GM23338 (cell line): ENCODE measurements at regions not wholly inside any gene's neighbourhood (a gene's known extent, or its start where the extent isn't known, plus 50 kb on each side); places are given as distances from the start of the nearest gene placed in this dataset.

Source experiments
- ATAC-seq: fragments of 200-7000 bp; cut with Tn5 transposase; 3 replicates; pipeline ENCODE4 v1.9.1; 2020
- DNase-seq: peaks from one replicate; pipeline ENCODE4 v3.0.0-alpha.2; 2015; ENCODE audit warnings: low spot score
- H2AFZ ChIP-seq: fragments of 200-600 bp; sonication (generic); 2 replicates; pipeline ENCODE4 v1.8.0; 2016; ENCODE audit warnings: antibody characterized with exemption, mild to moderate bottlenecking, moderate library complexity
- H3F3A ChIP-seq: fragments of 200-600 bp; sonication (generic); replicated peaks from 2 replicates; pipeline ENCODE4 v1.8.0; 2017; ENCODE audit warnings: antibody characterized with exemption, mixed run types, low read depth
- H3K27ac ChIP-seq: fragments of 200-600 bp; sonication (generic); 2 replicates; pipeline ENCODE4 v1.6.1; 2016; ENCODE audit warnings: low read depth
- H3K27me3 ChIP-seq: fragments of 200-600 bp; sonication (generic); 2 replicates; pipeline ENCODE4 v1.8.0; 2016; ENCODE audit warnings: mild to moderate bottlenecking, mixed run types, moderate library complexity; ENCODE audit not compliant: insufficient read depth
- H3K36me3 ChIP-seq: fragments of 200-600 bp; sonication (generic); 2 replicates; pipeline ENCODE4 v1.8.0; 2016; ENCODE audit warnings: mild to moderate bottlenecking; ENCODE audit not compliant: insufficient read depth
- H3K4me1 ChIP-seq: fragments of 200-600 bp; sonication (generic); 2 replicates; pipeline ENCODE4 v1.8.0; 2016; ENCODE audit warnings: mild to moderate bottlenecking, moderate library complexity; ENCODE audit not compliant: insufficient read depth
- H3K4me2 ChIP-seq: fragments of 200-600 bp; sonication (generic); 2 replicates; pipeline ENCODE4 v1.7.1; 2017; ENCODE audit warnings: mixed run types
- H3K4me3 ChIP-seq: fragments of 200-600 bp; sonication (generic); 2 replicates; pipeline ENCODE4 v1.6.1; 2016; ENCODE audit warnings: mixed run types
- H3K79me2 ChIP-seq: fragments of 200-600 bp; sonication (generic); replicated peaks from 2 replicates; pipeline ENCODE4 v1.8.0; 2017; ENCODE audit warnings: mild to moderate bottlenecking; ENCODE audit not compliant: insufficient read depth
- H3K9me2 ChIP-seq: fragments of 200-600 bp; sonication (generic); 2 replicates; pipeline ENCODE4 v1.8.0; 2017; ENCODE audit not compliant: insufficient read depth
- H4K20me1 ChIP-seq: fragments of 200-600 bp; sonication (generic); replicated peaks from 2 replicates; pipeline ENCODE4 v1.8.0; 2017; ENCODE audit warnings: mild to moderate bottlenecking; ENCODE audit not compliant: insufficient read depth
- H3K27ac Mint-ChIP-seq: 2 replicates; pipeline ENCODE4 v1.8.0; 2020; ENCODE audit warnings: inconsistent platforms, mild to moderate bottlenecking, moderate library complexity, mixed read lengths
- H3K27me3 Mint-ChIP-seq: 3 replicates; pipeline ENCODE4 v1.8.0; 2022; ENCODE audit warnings: low read depth, mild to moderate bottlenecking, moderate library complexity, mixed read lengths, inconsistent platforms; ENCODE audit not compliant: insufficient read depth, poor library complexity
- H3K36me3 Mint-ChIP-seq: 3 replicates; pipeline ENCODE4 v1.8.0; 2021; ENCODE audit warnings: low read depth, mild to moderate bottlenecking, inconsistent platforms, moderate library complexity, mixed read lengths
- H3K4me1 Mint-ChIP-seq: 3 replicates; pipeline ENCODE4 v1.8.0; 2020; ENCODE audit warnings: mild to moderate bottlenecking, inconsistent platforms, mixed read lengths
- H3K4me3 Mint-ChIP-seq: 3 replicates; pipeline ENCODE4 v1.8.0; 2021; ENCODE audit warnings: moderate library complexity, mild to moderate bottlenecking, inconsistent platforms, mixed read lengths
- H3K9me3 Mint-ChIP-seq: 3 replicates; pipeline ENCODE4 v1.8.0; 2020; ENCODE audit warnings: moderate library complexity, mild to moderate bottlenecking, inconsistent platforms, mixed read lengths
- CREB1 ChIP-seq: fragments of 250-450 bp; sonication (Bioruptor Pico); IDR thresholded peaks from 2 replicates; pipeline ENCODE4 v1.5.0; 2020; ENCODE audit warnings: low read depth, mild to moderate bottlenecking, moderate library complexity
- CTCF ChIP-seq, 2 experiments: fragments of 200-600 bp in 1 of 2; sonication (generic) in 1 of 2; conservative IDR thresholded peaks; 2 replicates each; pipeline versions ENCODE4 v1.5.1 to v1.6.1; 2016 to 2017; ENCODE audit warnings: antibody characterized with exemption in 2 of 2, low read depth in 2 of 2, mild to moderate bottlenecking in 2 of 2, moderate library complexity in 1 of 2
- EZH2 ChIP-seq: fragments of 200-600 bp; sonication (generic); IDR thresholded peaks from one replicate; pipeline ENCODE4 v1.8.0; 2017; ENCODE audit warnings: antibody characterized with exemption, mild to moderate bottlenecking, low read depth; ENCODE audit not compliant: unreplicated experiment
- EZH2phosphoT487 ChIP-seq: fragments of 200-600 bp; sonication (generic); IDR thresholded peaks from one replicate; pipeline ENCODE4 v1.8.1; 2018; ENCODE audit warnings: antibody characterized with exemption; ENCODE audit not compliant: unreplicated experiment
- JUNB ChIP-seq: IDR thresholded peaks from one replicate; pipeline ENCODE4 v1.6.1; 2016; ENCODE audit warnings: antibody characterized with exemption; ENCODE audit not compliant: unreplicated experiment
- NANOG ChIP-seq: IDR thresholded peaks from 2 replicates; pipeline ENCODE4 v1.6.1; 2016; ENCODE audit warnings: antibody characterized with exemption, borderline replicate concordance
- POLR2AphosphoS5 ChIP-seq: IDR thresholded peaks from 2 replicates; pipeline ENCODE4 v1.6.1; 2016; ENCODE audit warnings: antibody characterized with exemption, low read depth
- STAT1 ChIP-seq: IDR thresholded peaks from one replicate; pipeline ENCODE4 v1.6.1; 2016; ENCODE audit warnings: antibody characterized with exemption; ENCODE audit not compliant: unreplicated experiment
- ZNF331 ChIP-seq: fragments of 250-450 bp; sonication (Bioruptor Pico); IDR thresholded peaks from 2 replicates; pipeline ENCODE4 v1.5.0; 2020; ENCODE audit warnings: low read depth, mild to moderate bottlenecking, moderate library complexity
- TF ChIP-seq, protein P1 (sequence below): IDR thresholded peaks from one replicate; pipeline ENCODE4 v1.6.1; 2018; ENCODE audit warnings: antibody characterized with exemption; ENCODE audit not compliant: unreplicated experiment

GRCh38 chr10:3497581-3497980, 287.4 kb downstream of the KLF6 start (continued):
- no peak for TF ChIP-seq NANOG
- TF ChIP-seq POLR2AphosphoS5: no peak
- no peak for TF ChIP-seq JUNB
- no peak for TF ChIP-seq STAT1
- TF ChIP-seq, protein P1, sequence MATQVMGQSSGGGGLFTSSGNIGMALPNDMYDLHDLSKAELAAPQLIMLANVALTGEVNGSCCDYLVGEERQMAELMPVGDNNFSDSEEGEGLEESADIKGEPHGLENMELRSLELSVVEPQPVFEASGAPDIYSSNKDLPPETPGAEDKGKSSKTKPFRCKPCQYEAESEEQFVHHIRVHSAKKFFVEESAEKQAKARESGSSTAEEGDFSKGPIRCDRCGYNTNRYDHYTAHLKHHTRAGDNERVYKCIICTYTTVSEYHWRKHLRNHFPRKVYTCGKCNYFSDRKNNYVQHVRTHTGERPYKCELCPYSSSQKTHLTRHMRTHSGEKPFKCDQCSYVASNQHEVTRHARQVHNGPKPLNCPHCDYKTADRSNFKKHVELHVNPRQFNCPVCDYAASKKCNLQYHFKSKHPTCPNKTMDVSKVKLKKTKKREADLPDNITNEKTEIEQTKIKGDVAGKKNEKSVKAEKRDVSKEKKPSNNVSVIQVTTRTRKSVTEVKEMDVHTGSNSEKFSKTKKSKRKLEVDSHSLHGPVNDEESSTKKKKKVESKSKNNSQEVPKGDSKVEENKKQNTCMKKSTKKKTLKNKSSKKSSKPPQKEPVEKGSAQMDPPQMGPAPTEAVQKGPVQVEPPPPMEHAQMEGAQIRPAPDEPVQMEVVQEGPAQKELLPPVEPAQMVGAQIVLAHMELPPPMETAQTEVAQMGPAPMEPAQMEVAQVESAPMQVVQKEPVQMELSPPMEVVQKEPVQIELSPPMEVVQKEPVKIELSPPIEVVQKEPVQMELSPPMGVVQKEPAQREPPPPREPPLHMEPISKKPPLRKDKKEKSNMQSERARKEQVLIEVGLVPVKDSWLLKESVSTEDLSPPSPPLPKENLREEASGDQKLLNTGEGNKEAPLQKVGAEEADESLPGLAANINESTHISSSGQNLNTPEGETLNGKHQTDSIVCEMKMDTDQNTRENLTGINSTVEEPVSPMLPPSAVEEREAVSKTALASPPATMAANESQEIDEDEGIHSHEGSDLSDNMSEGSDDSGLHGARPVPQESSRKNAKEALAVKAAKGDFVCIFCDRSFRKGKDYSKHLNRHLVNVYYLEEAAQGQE: no peak
- TF ChIP-seq ZNF331 (CRISPR knock-in tag): no peak

DNA sequence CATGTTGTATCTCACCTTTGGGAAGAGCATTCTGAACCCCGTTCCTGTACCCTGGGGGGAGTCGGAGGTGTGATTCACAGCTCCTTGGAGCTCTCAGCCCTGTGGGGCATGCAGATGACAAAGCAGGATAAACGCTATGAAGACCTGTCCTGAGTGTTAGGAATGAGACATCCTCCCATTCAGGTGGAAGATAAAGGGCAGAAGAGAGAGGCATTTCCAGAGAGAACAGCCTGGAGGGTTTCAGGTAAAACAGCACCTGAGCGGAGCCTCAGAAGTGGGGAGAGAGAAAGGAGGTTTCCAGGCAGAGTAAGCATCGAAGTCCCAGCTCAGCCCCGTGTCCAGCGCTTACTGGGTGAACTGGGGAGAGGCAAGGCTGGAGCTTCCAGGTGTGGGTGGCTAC, 288.9 kb downstream of the KLF6 start:
- no peaks in the 10 kb centered on the region for H3F3A ChIP-seq
- ATAC-seq (peak; percentile 68), DNase-seq (peak; percentile 16)
- H3K27me3 Mint-ChIP-seq: peaks cover 3% of the 10 kb centered on the region
- H3K4me1 ChIP-seq: peaks cover 31% of the 10 kb centered on the region
- no peaks in the 10 kb centered on the region for H4K20me1 ChIP-seq
- peak overlapping the region; percentile 9; the same call in 1 of the 2 replicates for H3K27ac Mint-ChIP-seq
- peaks cover 34% of the 10 kb centered on the region for H3K4me1 Mint-ChIP-seq
- peak overlapping the region; percentile 22; the same call in 1 of the 2 replicates for H3K27ac ChIP-seq
- no peaks in the 10 kb centered on the region for H3K79me2 ChIP-seq
- no peaks in the 10 kb centered on the region for H3K9me3 Mint-ChIP-seq
- H3K36me3 ChIP-seq: no peaks in the 10 kb centered on the region
- 0 out of 2 replicates have a peak overlapping the region, but pooled peaks have one; percentile 1 for H3K4me3 ChIP-seq
- no peaks in the 10 kb centered on the region for H3K27me3 ChIP-seq
- no peaks in the 10 kb centered on the region for H3K9me2 ChIP-seq
- no peak overlapping the region for H3K4me3 Mint-ChIP-seq
- peak overlapping the region; percentile 46 for H3K4me2 ChIP-seq
- H3K36me3 Mint-ChIP-seq: no peaks in the 10 kb centered on the region
- peak overlapping the region; percentile 82 for H2AFZ ChIP-seq
- TF ChIP-seq EZH2 (no peak), CREB1 (CRISPR knock-in tag) (no peak), CTCF (conservative IDR thresholded peaks at IDR 0.05; ENCODE audit: low read depth in 2 of 2) (no peak), NANOG (no peak), STAT1 (no peak), ZNF331 (CRISPR knock-in tag) (no peak), EZH2phosphoT487 (no peak), JUNB (no peak), POLR2AphosphoS5 (no peak)
- TF ChIP-seq, protein P1: no peak
